DMS79 (cell line): ENCODE measurements at regions not wholly inside any gene's neighbourhood (a gene's known extent, or its start where the extent isn't known, plus 50 kb on each side); places are given as distances from the start of the nearest gene placed in this dataset.

Experiments used
- DNase-seq: peaks from one replicate; lab custom pipeline; 2025; lab: John Stamatoyannopoulos, UW

GRCh38 chr5:163622799-163623198, 117.4 kb downstream of the MAT2B start:
- no peak for DNase-seq

GRCh38 chr5:163623524-163623923, 118.1 kb downstream of the MAT2B start:
- DNase-seq, result no peak

GRCh38 chr5:163623986-163624385, 118.6 kb downstream of the MAT2B start:
- DNase-seq, result no peak

GRCh38 chr5:163624431-163624830, 119.0 kb downstream of the MAT2B start:
- DNase-seq, result no peak

GRCh38 chr5:163626904-163627434, 121.5 kb downstream of the MAT2B start:
- DNase-seq, result no peak

GRCh38 chr5:163631856-163632255, 126.4 kb downstream of the MAT2B start:
- no peak for DNase-seq

- DNase-seq, result no peak
Observed at GRCh38 chr5:163633926-163634460, 128.6 kb downstream of the MAT2B start.

- no peak for DNase-seq
Observed at GRCh38 chr5:163635631-163636030, 130.2 kb downstream of the MAT2B start.

- no peak for DNase-seq
Observed at GRCh38 chr5:163642904-163643303, 137.5 kb downstream of the MAT2B start.

GRCh38 chr5:163645421-163646416, 140.3 kb downstream of the MAT2B start:
- no peak for DNase-seq

- DNase-seq, result no peak
Observed at GRCh38 chr5:163649514-163649913, 144.1 kb downstream of the MAT2B start.

GRCh38 chr5:163653526-163653925, 148.1 kb downstream of the MAT2B start:
- DNase-seq, result no peak

- no peak for DNase-seq
Observed at GRCh38 chr5:163658702-163659567, 153.5 kb downstream of the MAT2B start.

GRCh38 chr5:163659568-163659902, 154.1 kb downstream of the MAT2B start:
- no peak for DNase-seq

GRCh38 chr5:163660486-163660885, 155.1 kb downstream of the MAT2B start:
- DNase-seq, result no peak

GRCh38 chr5:163661360-163661759, 155.9 kb downstream of the MAT2B start:
- DNase-seq, result no peak

GRCh38 chr5:163670036-163670435, 164.6 kb downstream of the MAT2B start:
- no peak for DNase-seq

- DNase-seq, result no peak
Observed at GRCh38 chr5:163677092-163677491, 171.7 kb downstream of the MAT2B start.

GRCh38 chr5:163682234-163682633, 176.8 kb downstream of the MAT2B start:
- DNase-seq, result no peak

GRCh38 chr5:163687414-163687813, 182.0 kb downstream of the MAT2B start:
- DNase-seq, result no peak

- DNase-seq, result no peak
Observed at GRCh38 chr5:163692091-163692490, 186.7 kb downstream of the MAT2B start.

- DNase-seq, result no peak
Observed at GRCh38 chr5:163695830-163696578, 190.6 kb downstream of the MAT2B start.
